MCF 10A (cell line): ENCODE measurements at regions not wholly inside any gene's neighbourhood (a gene's known extent, or its start where the extent isn't known, plus 50 kb on each side); places are given as distances from the start of the nearest gene placed in this dataset.

Experiments
- BruUV-seq: library from RNA; stranded (reverse); fragments of 400-500 nt; replicated peaks from 2 replicates; lab custom pipeline; 2021; lab: Mats Ljungman, UMichigan
- CTCF ChIA-PET: fragments of 300-600 bp; sonication (Branson Sonifier 250); formaldehyde crosslinking; extraction: SDS; loops from one replicate; lab custom pipeline; 2021; ENCODE audit warnings: antibody characterized with exemption, inconsistent platforms; lab: Yijun Ruan, JAX
- POLR2A ChIA-PET: fragments of 300-600, 350-650 bp; sonication (Branson Sonifier 250); formaldehyde crosslinking; extraction: SDS; loops from one replicate; lab custom pipeline; 2020; ENCODE audit warnings: antibody characterized with exemption, inconsistent platforms; lab: Yijun Ruan, JAX
- DNase-seq: peaks from one replicate; pipeline ENCODE4 v3.0.0-alpha.2; 2018; ENCODE audit not compliant: unreplicated experiment
- H3K27ac Mint-ChIP-seq: one replicate; pipeline ENCODE4 v1.8.0; 2022; ENCODE audit warnings: mild to moderate bottlenecking, low read depth, mixed read lengths; ENCODE audit not compliant: unreplicated experiment
- H3K27me3 Mint-ChIP-seq: one replicate; pipeline ENCODE4 v1.8.0; 2022; ENCODE audit warnings: mixed read lengths; ENCODE audit not compliant: insufficient read depth, unreplicated experiment
- H3K36me3 Mint-ChIP-seq: one replicate; pipeline ENCODE4 v1.8.0; 2022; ENCODE audit warnings: mild to moderate bottlenecking, moderate library complexity, mixed read lengths; ENCODE audit not compliant: insufficient read depth, unreplicated experiment
- H3K4me1 Mint-ChIP-seq: one replicate; pipeline ENCODE4 v1.8.0; 2022; ENCODE audit warnings: mixed read lengths; ENCODE audit not compliant: insufficient read depth, unreplicated experiment
- H3K4me3 Mint-ChIP-seq: one replicate; pipeline ENCODE4 v1.8.0; 2022; ENCODE audit warnings: mild to moderate bottlenecking, moderate library complexity, mixed read lengths; ENCODE audit not compliant: unreplicated experiment
- H3K9me3 Mint-ChIP-seq: one replicate; pipeline ENCODE4 v1.8.0; 2022; ENCODE audit warnings: mixed read lengths; ENCODE audit not compliant: unreplicated experiment
- intact Hi-C: fragments of 100-400 bp; cut with micrococcal nuclease; formaldehyde crosslinking; loops from 2 replicates; pipeline ENCODE4 v1.14.1; 2022
- TF ChIP-seq, protein P1 (sequence below): fragments of 200-600 bp; IDR thresholded peaks from one replicate; pipeline ENCODE4 v1.8.0; 2022; ENCODE audit warnings: antibody characterized with exemption, mild to moderate bottlenecking; ENCODE audit not compliant: unreplicated experiment

DNA sequence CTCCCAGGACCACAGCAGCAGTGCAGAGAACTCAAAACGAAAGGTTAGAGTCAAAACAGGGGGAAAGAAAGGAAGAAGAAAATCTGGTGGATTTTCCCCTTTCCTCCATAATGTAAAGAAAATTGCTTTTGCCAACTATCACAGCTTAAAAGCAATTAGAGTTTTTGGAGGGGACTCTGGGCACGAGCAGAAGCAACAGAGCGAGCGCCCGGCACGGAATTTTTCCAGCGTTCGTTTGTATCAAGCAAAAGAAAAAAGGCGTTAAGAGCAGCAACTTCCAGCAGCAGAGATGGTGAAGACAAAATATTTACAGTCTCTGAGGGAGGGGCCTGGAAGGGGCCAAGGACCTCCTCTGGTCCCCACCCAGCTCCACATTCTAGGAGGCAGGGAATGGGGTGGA lies 174.9 kb upstream of the LINGO1 start:
- CTCF ChIA-PET = interaction anchor here (3.7 kb wide), 1 partner anchor 14 kb away, joined by 12 read pairs; no protein-coding TSS in a partner anchor
- TF ChIP-seq, protein P1, sequence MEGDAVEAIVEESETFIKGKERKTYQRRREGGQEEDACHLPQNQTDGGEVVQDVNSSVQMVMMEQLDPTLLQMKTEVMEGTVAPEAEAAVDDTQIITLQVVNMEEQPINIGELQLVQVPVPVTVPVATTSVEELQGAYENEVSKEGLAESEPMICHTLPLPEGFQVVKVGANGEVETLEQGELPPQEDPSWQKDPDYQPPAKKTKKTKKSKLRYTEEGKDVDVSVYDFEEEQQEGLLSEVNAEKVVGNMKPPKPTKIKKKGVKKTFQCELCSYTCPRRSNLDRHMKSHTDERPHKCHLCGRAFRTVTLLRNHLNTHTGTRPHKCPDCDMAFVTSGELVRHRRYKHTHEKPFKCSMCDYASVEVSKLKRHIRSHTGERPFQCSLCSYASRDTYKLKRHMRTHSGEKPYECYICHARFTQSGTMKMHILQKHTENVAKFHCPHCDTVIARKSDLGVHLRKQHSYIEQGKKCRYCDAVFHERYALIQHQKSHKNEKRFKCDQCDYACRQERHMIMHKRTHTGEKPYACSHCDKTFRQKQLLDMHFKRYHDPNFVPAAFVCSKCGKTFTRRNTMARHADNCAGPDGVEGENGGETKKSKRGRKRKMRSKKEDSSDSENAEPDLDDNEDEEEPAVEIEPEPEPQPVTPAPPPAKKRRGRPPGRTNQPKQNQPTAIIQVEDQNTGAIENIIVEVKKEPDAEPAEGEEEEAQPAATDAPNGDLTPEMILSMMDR = no peak
- H3K27ac Mint-ChIP-seq = no peak overlapping the region
- H3K4me1 Mint-ChIP-seq = no peaks in the 10 kb centered on the region
- H3K27me3 Mint-ChIP-seq = peaks cover 11% of the 10 kb centered on the region
- no peak overlapping the region for H3K4me3 Mint-ChIP-seq
- POLR2A ChIA-PET = interaction anchor here (0.7 to 1.0 kb wide), 2 partner anchors 18 to 433 kb away, joined by 3 read pairs; no protein-coding TSS in a partner anchor
- BruUV-seq = no TSS peak
- intact Hi-C loops = no loop called here
- H3K9me3 Mint-ChIP-seq = no peaks in the 10 kb centered on the region
- no peaks in the 10 kb centered on the region for H3K36me3 Mint-ChIP-seq
- no peak for DNase-seq

DNA sequence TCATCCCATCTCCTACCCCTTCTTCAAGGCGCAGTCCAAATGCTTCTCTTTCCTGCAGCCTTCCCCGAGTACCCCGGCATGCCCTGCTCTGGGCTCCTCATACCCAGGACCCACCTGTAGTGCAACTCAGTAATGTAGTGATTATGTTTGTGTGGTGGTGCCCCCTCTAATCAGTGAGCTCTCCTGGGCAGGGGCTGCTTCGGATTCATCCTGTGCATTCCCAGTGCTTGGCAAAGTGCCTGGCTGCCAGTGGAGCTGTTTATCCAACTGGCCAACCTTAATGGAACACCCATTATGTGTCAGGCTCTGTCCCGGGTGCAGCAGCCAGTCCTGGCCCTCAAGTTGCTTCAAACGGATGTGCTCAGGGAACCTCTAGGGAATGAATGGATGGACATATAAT lies 174.4 kb upstream of the LINGO1 start:
- Mint-ChIP-seq H3K27ac (no peak overlapping the region), H3K4me1 (no peaks in the 10 kb centered on the region), H3K4me3 (no peak overlapping the region), H3K9me3 (no peaks in the 10 kb centered on the region), H3K36me3 (no peaks in the 10 kb centered on the region), H3K27me3 (peaks cover 11% of the 10 kb centered on the region)
- ChIA-PET CTCF (interaction anchor here (0.7 to 3.7 kb wide), 2 partner anchors 14 to 26 kb away, joined by 3 to 12 read pairs; no protein-coding TSS in a partner anchor), POLR2A (interaction anchor here (0.7 to 1.0 kb wide), 2 partner anchors 17 to 433 kb away, joined by 3 read pairs; no protein-coding TSS in a partner anchor)
- no TSS peak for BruUV-seq
- TF ChIP-seq, protein P1 = no peak
- intact Hi-C loops = no loop called here
- DNase-seq = no peak

DNA sequence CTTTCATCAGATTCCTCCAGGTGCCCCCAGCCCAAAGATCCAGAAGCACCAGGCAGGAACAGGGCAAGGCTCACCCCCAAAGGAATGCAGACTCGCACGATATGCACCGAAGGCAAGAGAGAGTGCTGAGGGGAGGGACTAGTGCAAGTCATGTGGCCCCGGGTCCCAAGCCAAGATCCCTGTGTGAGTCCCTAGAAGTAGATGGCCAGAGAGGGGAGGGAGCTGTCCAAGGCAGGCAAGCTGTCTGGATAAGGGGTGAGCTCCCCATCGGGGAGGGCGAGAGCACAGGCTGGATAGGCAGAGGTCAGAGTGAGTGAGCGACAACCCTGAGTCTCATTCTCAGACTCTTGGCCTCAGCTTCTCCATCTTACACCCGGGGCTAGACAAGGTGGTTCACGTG lies 171.5 kb upstream of the LINGO1 start:
- DNase-seq = no peak
- TF ChIP-seq, protein P1 = no peak
- no TSS peak for BruUV-seq
- ChIA-PET CTCF (interaction anchor here (1.2 kb wide), 1 partner anchor 17 kb away, joined by 4 read pairs; no protein-coding TSS in a partner anchor), POLR2A (no interaction called here)
- intact Hi-C loops = no loop called here
- no peak overlapping the region for H3K4me3 Mint-ChIP-seq
- no peaks in the 10 kb centered on the region for H3K9me3 Mint-ChIP-seq
- no peak overlapping the region for H3K27ac Mint-ChIP-seq
- no peaks in the 10 kb centered on the region for H3K4me1 Mint-ChIP-seq
- no peaks in the 10 kb centered on the region for H3K36me3 Mint-ChIP-seq
- peaks cover 11% of the 10 kb centered on the region for H3K27me3 Mint-ChIP-seq

DNA sequence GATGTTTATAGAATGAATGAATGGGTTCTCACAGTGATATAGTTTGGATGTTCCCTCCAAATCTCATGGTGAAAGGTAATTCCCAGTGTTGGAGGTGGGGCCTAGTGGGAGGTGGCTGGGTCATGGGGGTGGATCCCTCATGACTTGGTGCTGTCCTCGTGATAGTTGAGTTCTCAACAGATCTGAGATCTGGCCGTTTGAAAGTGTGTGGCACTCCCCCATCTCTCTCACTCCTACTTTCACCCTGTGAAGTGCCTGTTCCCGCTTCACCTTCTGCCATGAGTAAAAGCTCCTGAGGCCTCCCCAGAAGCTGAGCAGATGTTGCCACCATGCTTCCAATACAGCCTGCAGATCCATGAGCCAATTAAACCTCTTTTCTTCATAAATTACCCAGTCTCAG lies 170.8 kb upstream of the LINGO1 start:
- TF ChIP-seq, protein P1 = no peak
- H3K4me3 Mint-ChIP-seq = no peak overlapping the region
- H3K9me3 Mint-ChIP-seq = no peaks in the 10 kb centered on the region
- no peak for DNase-seq
- ChIA-PET CTCF (interaction anchor here (1.2 kb wide), 1 partner anchor 18 kb away, joined by 4 read pairs; no protein-coding TSS in a partner anchor), POLR2A (no interaction called here)
- no peaks in the 10 kb centered on the region for H3K36me3 Mint-ChIP-seq
- H3K4me1 Mint-ChIP-seq = no peaks in the 10 kb centered on the region
- H3K27me3 Mint-ChIP-seq = peaks cover 11% of the 10 kb centered on the region
- H3K27ac Mint-ChIP-seq = no peak overlapping the region
- intact Hi-C loops = no loop called here
- no TSS peak for BruUV-seq
